GM12864 (cell line): ENCODE measurements at regions not wholly inside any gene's neighbourhood (a gene's known extent, or its start where the extent isn't known, plus 50 kb on each side); places are given as distances from the start of the nearest gene placed in this dataset.

Source experiments
- DNase-seq: peaks from one replicate; pipeline ENCODE4 v3.0.0-alpha.2; 2011; ENCODE audit warnings: low read depth
- H3K4me3 ChIP-seq: 2 replicates; pipeline ENCODE4 v1.5.1; 2011; ENCODE audit warnings: mild to moderate bottlenecking, low read depth, low read length, control low read depth
- TF ChIP-seq, protein P1 (sequence below): IDR thresholded peaks from 2 replicates; pipeline ENCODE4 v1.5.1; 2011; ENCODE audit warnings: low read depth, mild to moderate bottlenecking, moderate library complexity, low read length, control low read depth, inconsistent platforms; ENCODE audit errors: missing control alignments

DNA sequence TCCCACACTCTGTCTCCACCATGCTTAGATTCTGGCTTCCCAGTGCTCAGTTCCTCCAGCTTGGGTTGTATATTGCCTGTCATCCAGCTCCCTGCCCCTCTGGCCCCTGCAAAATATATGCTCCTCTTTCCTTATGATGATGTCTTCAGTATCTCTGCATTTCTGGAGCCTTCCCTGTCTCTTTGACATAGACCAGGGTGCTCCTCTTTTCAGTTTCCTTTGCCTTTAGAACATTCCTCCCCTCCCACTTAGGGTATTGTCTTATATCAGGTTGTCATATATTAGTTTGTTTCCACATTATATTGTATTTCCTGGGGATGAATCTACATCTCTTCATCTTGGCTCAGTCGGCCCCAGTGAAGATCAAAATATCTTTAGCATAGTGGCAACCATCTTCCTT is 526.4 kb downstream of the MID1IP1 start:
- DNase-seq = no peak
- TF ChIP-seq, protein P1, sequence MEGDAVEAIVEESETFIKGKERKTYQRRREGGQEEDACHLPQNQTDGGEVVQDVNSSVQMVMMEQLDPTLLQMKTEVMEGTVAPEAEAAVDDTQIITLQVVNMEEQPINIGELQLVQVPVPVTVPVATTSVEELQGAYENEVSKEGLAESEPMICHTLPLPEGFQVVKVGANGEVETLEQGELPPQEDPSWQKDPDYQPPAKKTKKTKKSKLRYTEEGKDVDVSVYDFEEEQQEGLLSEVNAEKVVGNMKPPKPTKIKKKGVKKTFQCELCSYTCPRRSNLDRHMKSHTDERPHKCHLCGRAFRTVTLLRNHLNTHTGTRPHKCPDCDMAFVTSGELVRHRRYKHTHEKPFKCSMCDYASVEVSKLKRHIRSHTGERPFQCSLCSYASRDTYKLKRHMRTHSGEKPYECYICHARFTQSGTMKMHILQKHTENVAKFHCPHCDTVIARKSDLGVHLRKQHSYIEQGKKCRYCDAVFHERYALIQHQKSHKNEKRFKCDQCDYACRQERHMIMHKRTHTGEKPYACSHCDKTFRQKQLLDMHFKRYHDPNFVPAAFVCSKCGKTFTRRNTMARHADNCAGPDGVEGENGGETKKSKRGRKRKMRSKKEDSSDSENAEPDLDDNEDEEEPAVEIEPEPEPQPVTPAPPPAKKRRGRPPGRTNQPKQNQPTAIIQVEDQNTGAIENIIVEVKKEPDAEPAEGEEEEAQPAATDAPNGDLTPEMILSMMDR = no peak
- H3K4me3 ChIP-seq = no peak overlapping the region

DNA sequence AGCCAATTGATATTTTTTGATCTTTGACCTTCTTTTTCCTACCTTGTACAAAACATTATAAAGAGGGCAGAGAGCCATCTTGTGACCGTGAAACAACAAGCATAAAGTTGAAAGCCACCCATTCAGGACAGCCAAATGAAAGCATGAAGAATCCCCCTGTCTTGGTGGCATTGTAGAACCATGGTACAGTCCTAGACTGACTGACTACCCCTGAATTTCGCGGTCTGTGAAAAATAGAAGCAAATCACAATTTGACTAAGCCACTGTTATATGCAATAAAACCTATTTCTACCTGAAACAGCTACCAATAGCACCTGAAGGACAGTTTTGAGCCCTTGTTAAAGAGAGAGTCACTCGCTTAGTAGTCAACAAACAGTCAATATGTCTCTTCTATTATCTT is 527.4 kb downstream of the MID1IP1 start:
- TF ChIP-seq, protein P1 = no peak
- no peak overlapping the region for H3K4me3 ChIP-seq
- no peak for DNase-seq

DNA sequence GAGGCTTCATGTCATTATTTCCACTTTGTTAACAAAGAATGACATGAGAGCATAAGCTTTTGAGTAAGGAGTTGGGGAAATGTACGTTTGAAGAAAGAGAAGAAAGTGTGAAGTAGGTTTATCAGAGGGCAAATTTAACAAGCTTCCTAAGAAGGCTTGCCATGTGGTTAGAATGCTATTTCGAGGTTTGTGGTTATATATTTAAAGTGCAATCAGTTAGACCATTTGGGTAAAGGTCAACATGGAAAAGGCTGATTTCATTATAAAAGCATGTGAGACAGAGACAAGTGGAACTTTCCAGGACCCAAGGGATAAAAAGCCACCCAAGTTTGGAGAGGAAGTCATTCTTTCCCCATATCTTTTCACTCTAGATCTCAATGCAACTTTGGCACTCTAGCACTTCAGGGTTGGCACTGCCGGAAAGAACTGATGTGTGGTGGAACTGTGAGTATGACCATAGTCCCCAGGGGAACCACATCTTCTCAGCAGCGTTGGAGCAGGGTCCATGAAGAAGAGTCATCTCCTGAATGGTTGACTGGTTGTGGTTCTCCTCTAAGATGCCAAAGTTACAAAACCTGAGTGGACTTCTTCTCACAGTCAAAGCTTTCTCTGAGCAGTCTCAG is 529.9 kb downstream of the MID1IP1 start:
- H3K4me3 ChIP-seq = no peak overlapping the region
- TF ChIP-seq, protein P1 = no peak
- no peak for DNase-seq

DNA sequence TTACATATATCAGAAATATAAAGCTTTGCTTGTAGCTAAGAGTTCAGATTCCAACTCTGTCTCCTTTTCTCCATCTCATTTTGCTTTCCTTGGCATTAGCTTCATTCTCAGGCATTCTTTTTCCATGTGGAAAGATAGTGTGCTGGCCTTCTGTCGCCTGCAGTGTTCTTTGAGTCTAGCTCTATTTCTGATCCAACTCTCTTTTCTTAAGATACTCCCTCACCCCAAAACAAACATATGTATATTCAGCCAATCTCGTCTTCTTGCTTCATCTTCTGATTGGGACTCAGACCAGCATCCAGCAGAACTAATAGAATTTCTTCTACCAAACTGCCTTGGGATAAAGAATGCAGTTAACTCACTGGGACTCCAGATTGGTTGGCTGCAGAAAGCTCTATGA is 532.2 kb downstream of the MID1IP1 start:
- no peak for DNase-seq
- TF ChIP-seq, protein P1 = no peak
- no peak overlapping the region for H3K4me3 ChIP-seq

DNA sequence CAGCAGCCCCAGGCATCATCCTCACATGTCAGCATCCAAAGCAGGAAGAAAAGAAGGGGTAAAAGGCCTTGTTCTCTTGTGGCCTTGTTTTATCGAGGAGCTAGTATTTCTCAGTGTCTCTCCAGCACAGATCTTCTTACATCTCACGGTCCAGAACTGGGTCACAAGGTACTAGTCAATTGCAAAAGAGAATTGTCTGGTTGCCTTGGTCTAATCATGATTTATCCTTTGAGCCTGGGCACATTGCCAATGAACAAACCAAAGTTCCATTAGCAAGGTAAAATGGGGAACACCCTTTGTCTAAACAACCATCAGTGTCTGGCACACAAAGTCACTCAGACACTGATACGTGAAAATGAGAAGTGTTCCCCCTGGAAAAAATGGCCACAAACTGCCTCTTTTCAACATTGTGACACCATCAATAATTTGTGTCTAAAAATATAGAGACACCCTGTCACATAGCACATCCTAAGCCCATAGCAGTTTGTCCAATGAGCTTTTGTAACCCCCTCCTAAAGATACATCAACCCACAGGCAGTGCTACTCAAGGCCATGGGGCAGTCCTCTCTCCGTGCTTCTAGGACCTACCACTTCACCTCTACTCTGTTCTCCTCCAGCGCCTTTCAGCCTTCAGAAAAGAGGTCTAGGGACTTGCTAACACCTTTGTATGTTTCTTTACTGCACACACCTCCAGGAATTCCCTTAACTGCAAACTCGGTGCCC is 534.4 kb downstream of the MID1IP1 start:
- TF ChIP-seq, protein P1 = no peak
- DNase-seq = no peak
- H3K4me3 ChIP-seq = no peak overlapping the region

DNA sequence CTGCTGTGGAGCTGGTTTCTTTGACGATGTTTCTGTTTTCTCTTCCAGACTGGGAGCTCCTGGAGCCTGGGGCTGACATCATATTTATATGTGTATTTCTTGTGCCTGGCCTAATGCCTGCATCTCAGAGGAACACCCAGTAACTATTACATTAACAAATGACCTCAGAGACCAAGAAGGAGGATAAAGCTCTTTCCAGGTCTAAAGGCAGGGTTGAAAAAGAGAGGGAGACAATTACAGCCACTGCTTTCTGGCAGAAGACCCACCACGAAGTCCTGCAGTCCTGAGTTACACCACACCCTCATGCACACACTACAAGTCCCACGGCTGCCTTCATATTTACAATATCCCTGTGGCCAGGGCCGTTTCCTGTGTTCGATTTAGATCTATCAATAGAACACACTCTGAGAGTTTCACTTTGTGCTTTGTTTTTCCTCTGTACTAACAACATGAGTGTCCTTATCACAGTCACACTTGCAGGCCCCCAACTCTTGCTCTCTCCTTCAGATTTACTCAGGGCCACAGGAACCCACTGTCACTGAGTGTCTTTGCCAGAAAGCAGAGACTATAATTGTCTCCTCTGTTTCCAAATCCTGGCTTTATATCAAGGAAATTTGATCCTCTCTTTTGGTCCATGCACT is 535.5 kb downstream of the MID1IP1 start:
- DNase-seq = peak; percentile 13
- H3K4me3 ChIP-seq = no peak overlapping the region
- TF ChIP-seq, protein P1 = no peak
